ENCODE measurements at regions not wholly inside any gene's neighbourhood (a gene's known extent, or its start where the extent isn't known, plus 50 kb on each side); places are given as distances from the start of the nearest gene placed in this dataset.
"Not testable (repeated sequence)": the region's sequence is repeated elsewhere in the genome, so short reads cannot be mapped to it uniquely, and the experiment has no call there.

DNA sequence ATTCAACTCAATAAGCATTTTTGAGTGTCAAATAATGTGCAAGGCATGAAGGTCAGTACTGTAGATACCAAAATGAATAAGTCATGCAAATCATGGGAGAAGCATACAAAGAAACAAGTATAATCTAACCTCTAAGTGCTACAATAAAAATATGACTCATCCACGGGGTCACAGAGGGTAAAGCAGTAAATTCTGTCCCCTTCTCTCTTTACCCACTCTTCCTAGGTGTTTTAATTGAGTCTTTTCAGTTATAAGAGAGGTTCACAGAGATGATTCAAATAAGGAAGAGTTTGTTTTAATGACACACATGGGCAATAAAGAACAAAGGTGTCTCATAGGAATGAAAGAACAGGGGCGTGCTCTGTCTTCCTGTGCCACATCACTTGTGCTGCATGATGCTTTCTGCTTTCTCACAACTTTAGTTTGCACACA lies 71.5 kb upstream of the DAAM1 start:
- no peak for DNase-seq (ENCODE audit: low spot score)

GRCh38 chr14:59117754-59118528 lies 70.5 kb upstream of the DAAM1 start:
- DNase-seq (ENCODE audit: low spot score) = no peak

DNA sequence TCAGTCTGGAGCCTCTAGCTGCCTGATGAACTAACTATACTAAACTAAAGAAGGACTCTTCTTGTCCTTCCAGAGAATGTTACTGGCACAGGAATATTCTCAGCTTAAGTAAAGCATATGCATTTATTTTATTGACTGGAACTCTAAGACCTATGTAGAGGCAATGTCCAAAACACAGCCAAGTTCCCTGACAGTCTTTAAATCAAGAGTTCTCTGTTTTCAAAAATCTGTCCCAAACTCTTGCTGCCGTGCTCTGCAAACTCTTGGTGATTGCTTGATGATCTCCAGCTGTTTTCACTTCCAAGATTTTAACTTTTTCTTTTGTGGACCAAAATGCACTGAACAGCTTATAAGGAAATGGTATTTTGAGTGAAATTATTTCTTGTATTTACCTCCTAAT lies 67.5 kb upstream of the DAAM1 start:
- no peak for DNase-seq (ENCODE audit: low spot score)

- DNase-seq (ENCODE audit: low spot score) = no peak
These were observed 64.9 kb upstream of the DAAM1 start for GRCh38 chr14:59123531-59123930.

GRCh38 chr14:59123975-59124374 lies 64.5 kb upstream of the DAAM1 start:
- no peak for DNase-seq (ENCODE audit: low spot score)

GRCh38 chr14:59125156-59125555 lies 63.3 kb upstream of the DAAM1 start:
- no peak for DNase-seq (ENCODE audit: low spot score)

DNA sequence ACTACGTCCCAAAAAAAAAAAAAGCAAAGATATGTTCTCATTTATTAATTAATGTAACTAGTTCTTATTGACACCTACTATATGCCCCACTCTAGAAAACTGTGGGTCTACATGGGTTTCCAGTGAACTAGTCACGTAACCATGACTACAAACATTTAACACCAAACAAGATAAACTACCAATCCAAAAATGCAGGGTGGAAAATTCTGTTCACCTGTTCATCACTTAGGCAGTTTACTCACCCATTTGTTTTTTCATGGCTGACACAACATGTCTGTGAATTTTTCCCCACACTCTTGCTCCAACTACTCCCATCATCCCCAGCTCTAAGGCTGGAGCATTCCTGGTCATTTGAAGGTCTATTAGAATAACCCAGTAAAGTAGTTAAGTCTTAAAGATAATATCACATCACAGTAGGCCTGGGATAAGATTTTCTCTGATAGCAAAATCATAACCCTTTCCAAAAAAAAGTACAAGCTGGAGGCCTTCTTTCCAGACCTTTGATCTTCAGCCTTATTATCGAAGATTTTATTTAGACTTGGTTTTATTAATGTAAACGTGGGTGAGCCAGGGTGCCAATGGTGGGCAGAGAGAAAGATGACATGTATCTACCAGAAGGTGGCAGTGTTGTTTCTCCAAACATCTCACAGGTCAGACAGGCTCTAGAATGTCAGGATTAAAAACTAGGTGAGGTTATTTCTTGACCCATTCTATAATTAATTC lies 61.6 kb upstream of the DAAM1 start:
- DNase-seq (ENCODE audit: low spot score) = peak; percentile 66

GRCh38 chr14:59127437-59127732 lies 61.1 kb upstream of the DAAM1 start:
- DNase-seq (ENCODE audit: low spot score) = no peak

DNA sequence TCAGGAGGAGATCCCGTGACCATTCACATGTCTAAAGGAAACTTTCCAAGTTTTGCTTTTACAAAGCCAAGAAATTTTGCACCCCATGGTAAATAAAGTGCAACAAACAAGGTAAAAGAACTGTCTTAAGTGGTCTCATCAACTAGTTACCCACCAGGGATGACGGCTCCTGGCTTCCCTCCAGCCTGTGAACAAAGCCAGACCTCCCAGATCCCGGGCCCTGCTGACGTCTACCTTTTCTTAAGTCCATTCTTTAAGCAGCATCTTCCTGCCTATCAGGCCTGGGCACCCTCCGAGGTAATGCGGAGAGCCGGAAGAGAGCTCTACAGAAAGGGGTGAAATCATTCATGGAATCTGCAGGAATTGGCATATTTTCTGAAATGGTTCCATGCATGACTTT lies 58.0 kb upstream of the DAAM1 start:
- DNase-seq (ENCODE audit: low spot score) = peak; percentile 32

GRCh38 chr14:59131938-59132795 lies 56.3 kb upstream of the DAAM1 start:
- DNase-seq (ENCODE audit: low spot score) = no peak

DNA sequence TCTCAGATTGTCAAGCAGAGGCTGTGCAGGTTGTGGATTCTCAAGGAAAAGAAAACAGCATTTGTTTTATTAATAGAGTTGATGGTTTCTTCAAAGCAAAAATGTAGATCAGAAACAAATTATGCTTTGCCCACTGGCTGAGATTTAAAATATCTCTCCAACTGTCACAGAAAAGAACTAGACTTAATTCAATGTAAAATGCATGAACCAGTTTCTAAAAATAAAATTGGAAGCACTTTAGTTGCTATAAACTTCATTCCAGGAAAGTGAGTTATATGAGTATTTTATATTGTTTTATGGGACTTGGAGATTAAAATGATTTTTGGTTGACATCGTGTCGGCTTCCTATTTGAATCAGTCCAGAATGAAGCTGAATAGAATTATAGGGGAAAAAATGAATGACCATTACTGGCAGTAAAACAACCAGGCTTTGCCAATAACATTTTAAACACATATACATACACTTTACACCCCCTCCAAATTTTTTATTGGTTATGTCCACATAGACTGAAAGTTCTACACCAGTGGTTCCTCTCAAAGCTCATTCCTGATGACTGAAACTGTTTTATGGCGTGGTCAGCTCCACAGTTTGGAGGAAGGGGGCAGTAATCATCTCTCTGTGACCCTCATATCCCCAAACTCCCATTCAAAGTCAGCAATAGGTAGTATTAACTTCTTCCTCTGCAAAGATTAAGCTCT lies 55.5 kb upstream of the DAAM1 start:
- DNase-seq (ENCODE audit: low spot score) = no peak

- no peak for DNase-seq (ENCODE audit: low spot score)
These were observed 54.8 kb upstream of the DAAM1 start for GRCh38 chr14:59133709-59134108.

DNA sequence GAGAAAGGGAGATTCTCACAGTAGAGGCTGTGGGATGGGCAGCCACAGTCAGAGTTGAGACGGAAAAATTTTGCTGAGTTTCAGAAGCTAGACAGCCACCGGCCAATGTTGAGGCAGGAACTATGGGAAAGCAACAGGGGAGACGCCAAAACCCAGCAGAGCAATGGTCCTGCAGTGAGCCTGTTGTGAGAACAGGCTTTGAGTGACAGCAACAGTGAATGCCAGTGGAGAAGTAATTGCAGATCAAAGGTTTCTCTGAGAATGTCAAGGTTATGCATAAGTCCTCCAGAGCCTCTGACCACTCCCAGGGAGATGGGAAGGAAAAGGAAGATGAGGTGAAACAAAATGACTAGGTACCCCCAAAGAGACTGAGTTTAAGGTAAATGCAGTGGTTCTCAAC lies 54.2 kb upstream of the DAAM1 start:
- DNase-seq (ENCODE audit: low spot score) = no peak

GRCh38 chr14:59137256-59137655 lies 51.2 kb upstream of the DAAM1 start:
- no peak for DNase-seq (ENCODE audit: low spot score)

- not testable (repeated sequence) for DNase-seq (ENCODE audit: low spot score)
These were observed 49.9 kb upstream of the DAAM1 start for GRCh38 chr14:59138576-59138975.
